T-cell (primary cell): ENCODE measurements at regions not wholly inside any gene's neighbourhood (a gene's known extent, or its start where the extent isn't known, plus 50 kb on each side); places are given as distances from the start of the nearest gene placed in this dataset.

Experiments used
- ATAC-seq, 4 experiments: fragments of 200-7000 bp in 3 of 4; fragments of 150-1000 bp in 1 of 4; cut with Tn5 transposase; replicated peaks in 1 of 4; 1 replicate in 3 of 4; 2 replicates in 1 of 4; pipeline ENCODE4 v1.10.0; 2021; ENCODE audit warnings: moderate library complexity in 3 of 4, mild to moderate bottlenecking in 2 of 4, moderate number of reproducible peaks in 1 of 4
- CTCF ChIA-PET, 2 donors: fragments of 300-600 bp; sonication (Branson Sonifier 250); formaldehyde crosslinking; loops; one replicate each; lab custom pipeline; 2022; ENCODE audit warnings: antibody characterized with exemption in 2 of 2; lab: Charles Lee
- POLR2A ChIA-PET, 2 donors: fragments of 300-600 bp; sonication (Branson Sonifier 250); formaldehyde crosslinking; loops; one replicate each; lab custom pipeline; 2022; ENCODE audit warnings: antibody characterized with exemption in 2 of 2; lab: Charles Lee
- DNase-seq, 35 experiments: peaks; one replicate each; pipeline versions ENCODE4 v3.0.0 to v3.0.0-alpha.2; 2013 to 2023
- H3K27ac ChIP-seq: one replicate; pipeline ENCODE4 v1.5.1; 2013; ENCODE audit warnings: low read length
- H3K27me3 ChIP-seq, 2 experiments: replicated peaks in 1 of 2; 1 replicate in 1 of 2; 2 replicates in 1 of 2; pipeline versions ENCODE4 v1.6.1 to v1.7.0; 2013; ENCODE audit warnings: low read length in 1 of 2, mixed read lengths in 1 of 2; ENCODE audit not compliant: control insufficient read depth in 2 of 2, insufficient read depth in 2 of 2; ENCODE audit errors: extremely low read depth in 1 of 2
- H3K36me3 ChIP-seq, 2 donors: 1 replicate in 1 of 2; 2 replicates in 1 of 2; pipeline versions ENCODE4 v1.6.1 to v1.7.0; 2013; ENCODE audit warnings: low read length in 1 of 2; ENCODE audit not compliant: control insufficient read depth in 2 of 2, insufficient read depth in 1 of 2; ENCODE audit errors: extremely low read depth in 1 of 2
- H3K4me1 ChIP-seq, 2 experiments: 1 replicate in 1 of 2; 2 replicates in 1 of 2; pipeline versions ENCODE4 v1.6.1 to v1.7.0; 2013; ENCODE audit warnings: low read length in 2 of 2, mixed read lengths in 1 of 2; ENCODE audit not compliant: insufficient read depth in 2 of 2, control insufficient read depth in 1 of 2; ENCODE audit errors: extremely low read depth in 1 of 2
- H3K4me3 ChIP-seq, 2 donors: 1 replicate in 1 of 2; 2 replicates in 1 of 2; pipeline versions ENCODE4 v1.5.1 to v1.7.0; 2013; ENCODE audit warnings: mild to moderate bottlenecking in 2 of 2, low read length in 1 of 2, moderate library complexity in 1 of 2; ENCODE audit not compliant: control insufficient read depth in 1 of 2; ENCODE audit errors: extremely low read depth in 1 of 2
- H3K9me3 ChIP-seq: 2 replicates; pipeline ENCODE4 v1.7.0; 2013
- H3K27ac Mint-ChIP-seq, 2 donors: one replicate each; pipeline ENCODE4 v1.8.0; 2020 to 2021; ENCODE audit warnings: mild to moderate bottlenecking in 2 of 2, mixed read lengths in 2 of 2
- H3K27me3 Mint-ChIP-seq, 2 donors: one replicate each; pipeline ENCODE4 v1.8.0; 2021 to 2022; ENCODE audit warnings: mixed read lengths in 2 of 2
- H3K36me3 Mint-ChIP-seq: one replicate; pipeline ENCODE4 v1.8.0; 2021; ENCODE audit warnings: mixed read lengths
- H3K4me1 Mint-ChIP-seq, 3 donors: one replicate each; pipeline ENCODE4 v1.8.0; 2020 to 2022; ENCODE audit warnings: mixed read lengths in 3 of 3, mild to moderate bottlenecking in 1 of 3
- H3K4me3 Mint-ChIP-seq, 3 donors: one replicate each; pipeline ENCODE4 v1.8.0; 2020 to 2022; ENCODE audit warnings: mild to moderate bottlenecking in 3 of 3, mixed read lengths in 3 of 3, moderate library complexity in 3 of 3
- H3K9me3 Mint-ChIP-seq, 3 donors: one replicate each; pipeline ENCODE4 v1.8.0; 2020 to 2022; ENCODE audit warnings: mixed read lengths in 3 of 3
- WGBS: methylation state at CpG from one replicate; pipeline ENCODE4 v1.1.5; 2013; ENCODE audit warnings: missing lambda C conversion rate; ENCODE audit not compliant: insufficient coverage; 5-methylcytosine and 5-hydroxymethylcytosine counted together

- no peak overlapping the region for H3K27ac ChIP-seq
- DNase-seq: peak in 1 of 35 experiments; percentile 6
- no CpG with 5 or more reads among the region's 2 CpGs for WGBS
Observed at GRCh38 chr5:17381932-17382331, 116.1 kb upstream of the TAF11L2 start.

GRCh38 chr5:17383526-17383925 is 114.5 kb upstream of the TAF11L2 start:
- Mint-ChIP-seq H3K27ac (no peak overlapping the region), H3K36me3 (no peaks in the 10 kb centered on the region), H3K27me3 (no peaks in the 10 kb centered on the region), H3K4me1 (no peaks in the 10 kb centered on the region), H3K4me3 (no peak overlapping the region), H3K9me3 (peaks cover 3 to 7% (median 5%) of the 10 kb centered on the region in 3 donors)
- CTCF ChIA-PET: no interaction called here
- Histone ChIP-seq H3K4me3 (no peak overlapping the region), H3K27ac (no peak overlapping the region), H3K27me3 (no peaks in the 10 kb centered on the region), H3K9me3 (no peaks in the 10 kb centered on the region), H3K4me1 (no peaks in the 10 kb centered on the region), H3K36me3 (no peaks in the 10 kb centered on the region)
- POLR2A ChIA-PET: interaction anchor here in 1 of 2 donors (0.5 kb wide), 1 partner anchor 289 kb away, joined by 4 read pairs; no protein-coding TSS in a partner anchor
- WGBS: 64% methylated on average over 2 of the region's 3 CpGs
- no peak for DNase-seq
- ATAC-seq: no peak

More at GRCh38 chr5:17381932-17382331, 116.1 kb upstream of the TAF11L2 start:
- Mint-ChIP-seq H3K36me3 (no peaks in the 10 kb centered on the region), H3K27ac (no peak overlapping the region), H3K4me3 (no peak overlapping the region), H3K9me3 (peaks cover 4 to 8% (median 5%) of the 10 kb centered on the region in 3 donors), H3K4me1 (no peaks in the 10 kb centered on the region), H3K27me3 (no peaks in the 10 kb centered on the region)
- Histone ChIP-seq H3K27me3 (no peaks in the 10 kb centered on the region), H3K4me1 (no peaks in the 10 kb centered on the region), H3K9me3 (no peaks in the 10 kb centered on the region), H3K36me3 (no peaks in the 10 kb centered on the region), H3K4me3 (no peak overlapping the region)
- no peak for ATAC-seq
- CTCF ChIA-PET: interaction anchor here in 1 of 2 donors (0.6 kb wide), 1 partner anchor 115 kb away, joined by 5 read pairs; no protein-coding TSS in a partner anchor
- POLR2A ChIA-PET: no interaction called here

- Histone ChIP-seq H3K27me3 (no peaks in the 10 kb centered on the region), H3K9me3 (no peaks in the 10 kb centered on the region), H3K4me1 (no peaks in the 10 kb centered on the region), H3K4me3 (no peak overlapping the region), H3K27ac (no peak overlapping the region), H3K36me3 (no peaks in the 10 kb centered on the region)
- POLR2A ChIA-PET: interaction anchor here in 1 of 2 donors (0.5 kb wide), 1 partner anchor 290 kb away, joined by 4 read pairs; no protein-coding TSS in a partner anchor
- H3K27ac Mint-ChIP-seq: no peak overlapping the region
- no peaks in the 10 kb centered on the region for H3K36me3 Mint-ChIP-seq
- ATAC-seq: no peak
- H3K27me3 Mint-ChIP-seq: no peaks in the 10 kb centered on the region
- CTCF ChIA-PET: no interaction called here
- peaks cover 0 to 7% (median 5%) of the 10 kb centered on the region in 3 donors for H3K9me3 Mint-ChIP-seq
- DNase-seq: no peak
- no peaks in the 10 kb centered on the region for H3K4me1 Mint-ChIP-seq
- H3K4me3 Mint-ChIP-seq: no peak overlapping the region
Observed at GRCh38 chr5:17384181-17384580, 113.8 kb upstream of the TAF11L2 start.

GRCh38 chr5:17388717-17389116 is 109.3 kb upstream of the TAF11L2 start:
- Histone ChIP-seq H3K4me1 (no peaks in the 10 kb centered on the region), H3K9me3 (no peaks in the 10 kb centered on the region), H3K27me3 (no peaks in the 10 kb centered on the region), H3K4me3 (no peak overlapping the region), H3K36me3 (no peaks in the 10 kb centered on the region), H3K27ac (no peak overlapping the region)
- Mint-ChIP-seq H3K27ac (no peak overlapping the region), H3K9me3 (peaks cover 4 to 9% (median 4%) of the 10 kb centered on the region in 3 donors), H3K36me3 (no peaks in the 10 kb centered on the region), H3K27me3 (no peaks in the 10 kb centered on the region), H3K4me3 (no peak overlapping the region), H3K4me1 (no peaks in the 10 kb centered on the region)
- no peak for ATAC-seq
- POLR2A ChIA-PET: no interaction called here
- no peak for DNase-seq
- WGBS: no CpG with 5 or more reads among the region's 1 CpG
- CTCF ChIA-PET: no interaction called here

- Histone ChIP-seq H3K27me3 (no peaks in the 10 kb centered on the region), H3K27ac (no peak overlapping the region), H3K4me1 (no peaks in the 10 kb centered on the region), H3K9me3 (no peaks in the 10 kb centered on the region), H3K4me3 (no peak overlapping the region), H3K36me3 (no peaks in the 10 kb centered on the region)
- POLR2A ChIA-PET: no interaction called here
- Mint-ChIP-seq H3K27me3 (no peaks in the 10 kb centered on the region), H3K4me3 (no peak overlapping the region), H3K36me3 (no peaks in the 10 kb centered on the region), H3K4me1 (no peaks in the 10 kb centered on the region), H3K9me3 (peaks cover 11 to 18% (median 17%) of the 10 kb centered on the region in 3 donors), H3K27ac (no peak overlapping the region)
- ATAC-seq: no peak
- no CpG with 5 or more reads among the region's 1 CpG for WGBS
- CTCF ChIA-PET: no interaction called here
- DNase-seq: no peak
Observed at GRCh38 chr5:17394086-17394485, 103.9 kb upstream of the TAF11L2 start.

- no peak for DNase-seq
- no peaks in the 10 kb centered on the region for H3K4me1 Mint-ChIP-seq
- no peaks in the 10 kb centered on the region for H3K27me3 Mint-ChIP-seq
- no peak overlapping the region for H3K4me3 Mint-ChIP-seq
- no peaks in the 10 kb centered on the region for H3K36me3 Mint-ChIP-seq
- H3K27ac Mint-ChIP-seq: no peak overlapping the region
- H3K9me3 Mint-ChIP-seq: peaks cover 11 to 18% (median 17%) of the 10 kb centered on the region in 3 donors
- Histone ChIP-seq H3K27ac (no peak overlapping the region), H3K27me3 (no peaks in the 10 kb centered on the region), H3K4me1 (no peaks in the 10 kb centered on the region), H3K9me3 (no peaks in the 10 kb centered on the region), H3K4me3 (no peak overlapping the region), H3K36me3 (no peaks in the 10 kb centered on the region)
- ChIA-PET CTCF (no interaction called here), POLR2A (interaction anchor here in 1 of 2 donors (0.7 kb wide), 1 partner anchor 9 kb away, joined by 3 read pairs; no protein-coding TSS in a partner anchor)
- no peak for ATAC-seq
- whole genome bisulfite sequencing: 72% methylated on average over 3 of the region's 5 CpGs
Observed at GRCh38 chr5:17395106-17395880, 102.7 kb upstream of the TAF11L2 start.
